CD4-positive, alpha-beta T cell (primary cell): ENCODE measurements at regions not wholly inside any gene's neighbourhood (a gene's known extent, or its start where the extent isn't known, plus 50 kb on each side); places are given as distances from the start of the nearest gene placed in this dataset.

Experiments
- ATAC-seq: fragments of 200-7000 bp; cut with Tn5 transposase; one replicate; pipeline ENCODE4 v1.10.0; 2022; ENCODE audit warnings: mild to moderate bottlenecking; ENCODE audit not compliant: poor library complexity
- CTCF ChIA-PET: fragments of 350-600 bp; sonication (Branson Sonifier 250); formaldehyde crosslinking; loops from one replicate; lab custom pipeline; 2021; ENCODE audit warnings: antibody characterized with exemption, inconsistent platforms; lab: Charles Lee
- POLR2A ChIA-PET: fragments of 350-600 bp; sonication (Branson Sonifier 250); formaldehyde crosslinking; loops from one replicate; lab custom pipeline; 2021; ENCODE audit warnings: antibody characterized with exemption, inconsistent platforms; lab: Charles Lee
- DNase-seq, 14 experiments: peaks; one replicate each; pipeline ENCODE4 v3.0.0-alpha.2; 2013 to 2020; ENCODE audit warnings: mixed read lengths in 2 of 14
- H3K27ac ChIP-seq, 2 donors: one replicate each; pipeline versions ENCODE4 v1.5.1 to v1.7.0; 2013; ENCODE audit warnings: low read length in 2 of 2, low read depth in 1 of 2, mild to moderate bottlenecking in 1 of 2
- H3K27me3 ChIP-seq, 2 experiments: 1 replicate in 1 of 2; 2 replicates in 1 of 2; pipeline versions ENCODE4 v1.6.1 to v1.7.0; 2013; ENCODE audit warnings: low read length in 2 of 2, control low read depth in 1 of 2, mild to moderate bottlenecking in 1 of 2, moderate library complexity in 1 of 2; ENCODE audit not compliant: insufficient read depth in 2 of 2, control insufficient read depth in 1 of 2
- H3K36me3 ChIP-seq: one replicate; pipeline ENCODE4 v1.6.1; 2013; ENCODE audit warnings: low read length, control low read depth; ENCODE audit not compliant: insufficient read depth
- H3K4me1 ChIP-seq: one replicate; pipeline ENCODE4 v1.6.1; 2013; ENCODE audit warnings: low read length, control low read depth; ENCODE audit not compliant: insufficient read depth
- H3K4me3 ChIP-seq: one replicate; pipeline ENCODE4 v1.5.1; 2013; ENCODE audit warnings: mild to moderate bottlenecking, low read length, moderate library complexity
- H3K9me3 ChIP-seq, 2 experiments: 1 replicate in 1 of 2; 2 replicates in 1 of 2; pipeline versions ENCODE4 v1.6.1 to v1.7.0; 2013; ENCODE audit warnings: low read length in 2 of 2, mild to moderate bottlenecking in 2 of 2, control low read depth in 1 of 2, moderate library complexity in 1 of 2; ENCODE audit not compliant: control insufficient read depth in 1 of 2, insufficient read depth in 1 of 2
- H3K27ac Mint-ChIP-seq: one replicate; pipeline ENCODE4 v1.8.0; 2020; ENCODE audit warnings: mixed read lengths
- H3K27me3 Mint-ChIP-seq: one replicate; pipeline ENCODE4 v1.8.0; 2021; ENCODE audit warnings: mixed read lengths
- H3K36me3 Mint-ChIP-seq: one replicate; pipeline ENCODE4 v1.8.0; 2021; ENCODE audit warnings: low read depth, mixed read lengths
- H3K4me1 Mint-ChIP-seq: one replicate; pipeline ENCODE4 v1.8.0; 2021; ENCODE audit warnings: low read depth, mixed read lengths
- H3K4me3 Mint-ChIP-seq: one replicate; pipeline ENCODE4 v1.8.0; 2020; ENCODE audit warnings: mild to moderate bottlenecking, mixed read lengths
- H3K9me3 Mint-ChIP-seq: one replicate; pipeline ENCODE4 v1.8.0; 2020; ENCODE audit warnings: mixed read lengths
- CTCF ChIP-seq: fragments of 200-600 bp; IDR thresholded peaks from one replicate; pipeline ENCODE4 v1.8.0; 2022; ENCODE audit warnings: antibody characterized with exemption, mild to moderate bottlenecking
- intact Hi-C, 2 experiments: fragments of 100-400 bp; cut with DNase I in 1 of 2; cut with micrococcal nuclease in 1 of 2; formaldehyde crosslinking; loops; one replicate each; pipeline versions ENCODE4 v1.15.1 to v1.9.0; 2023 to 2025; cut with DNase I, micrococcal nuclease

GRCh38 chr4:181595716-181596115, 647.5 kb upstream of the TENM3 start:
- no peak overlapping the region for H3K27ac Mint-ChIP-seq

GRCh38 chr4:181597766-181598165, 645.4 kb upstream of the TENM3 start:
- Mint-ChIP-seq H3K9me3 (peaks cover 8% of the 10 kb centered on the region), H3K27me3 (no peaks in the 10 kb centered on the region), H3K36me3 (no peaks in the 10 kb centered on the region), H3K4me1 (no peaks in the 10 kb centered on the region), H3K27ac (no peak overlapping the region), H3K4me3 (no peak overlapping the region)
- CTCF ChIA-PET = no interaction called here
- POLR2A ChIA-PET = no interaction called here
- Histone ChIP-seq H3K36me3 (no peaks in the 10 kb centered on the region), H3K4me3 (no peak overlapping the region), H3K27ac (no peak overlapping the region), H3K4me1 (no peaks in the 10 kb centered on the region), H3K9me3 (peaks cover 0 to 8% of the 10 kb centered on the region in 2 experiments), H3K27me3 (no peaks in the 10 kb centered on the region)
- intact Hi-C loops = no loop called here
- DNase-seq (no peak), ATAC-seq (no peak)
- TF ChIP-seq CTCF = no peak

More at GRCh38 chr4:181595716-181596115, 647.5 kb upstream of the TENM3 start:
- Histone ChIP-seq H3K27me3 (no peaks in the 10 kb centered on the region), H3K4me3 (no peak overlapping the region), H3K27ac (no peak overlapping the region), H3K36me3 (no peaks in the 10 kb centered on the region), H3K4me1 (no peaks in the 10 kb centered on the region), H3K9me3 (peaks cover 0 to 8% of the 10 kb centered on the region in 2 experiments)
- CTCF ChIA-PET = no interaction called here
- POLR2A ChIA-PET = no interaction called here
- intact Hi-C loops = no loop called here
- DNase-seq = no peak
- Mint-ChIP-seq H3K36me3 (no peaks in the 10 kb centered on the region), H3K27me3 (no peaks in the 10 kb centered on the region), H3K9me3 (peaks cover 8% of the 10 kb centered on the region), H3K4me3 (no peak overlapping the region), H3K4me1 (no peaks in the 10 kb centered on the region)
- TF ChIP-seq CTCF = no peak
- ATAC-seq = no peak

- no peaks in the 10 kb centered on the region for H3K36me3 Mint-ChIP-seq
- Histone ChIP-seq H3K4me3 (no peak overlapping the region), H3K27me3 (no peaks in the 10 kb centered on the region), H3K4me1 (no peaks in the 10 kb centered on the region), H3K27ac (no peak overlapping the region), H3K9me3 (peaks cover 0 to 13% of the 10 kb centered on the region in 2 experiments), H3K36me3 (no peaks in the 10 kb centered on the region)
- no peak for TF ChIP-seq CTCF
- H3K27ac Mint-ChIP-seq = no peak overlapping the region
- peaks cover 8% of the 10 kb centered on the region for H3K9me3 Mint-ChIP-seq
- intact Hi-C loops = no loop called here
- DNase-seq = no peak
- POLR2A ChIA-PET = no interaction called here
- no peaks in the 10 kb centered on the region for H3K4me1 Mint-ChIP-seq
- ATAC-seq = no peak
- no peaks in the 10 kb centered on the region for H3K27me3 Mint-ChIP-seq
- CTCF ChIA-PET = no interaction called here
- no peak overlapping the region for H3K4me3 Mint-ChIP-seq
Observed at GRCh38 chr4:181599134-181599533, 644.1 kb upstream of the TENM3 start.
